ENCODE measurements at regions not wholly inside any gene's neighbourhood (a gene's known extent, or its start where the extent isn't known, plus 50 kb on each side); places are given as distances from the start of the nearest gene placed in this dataset.

DNA sequence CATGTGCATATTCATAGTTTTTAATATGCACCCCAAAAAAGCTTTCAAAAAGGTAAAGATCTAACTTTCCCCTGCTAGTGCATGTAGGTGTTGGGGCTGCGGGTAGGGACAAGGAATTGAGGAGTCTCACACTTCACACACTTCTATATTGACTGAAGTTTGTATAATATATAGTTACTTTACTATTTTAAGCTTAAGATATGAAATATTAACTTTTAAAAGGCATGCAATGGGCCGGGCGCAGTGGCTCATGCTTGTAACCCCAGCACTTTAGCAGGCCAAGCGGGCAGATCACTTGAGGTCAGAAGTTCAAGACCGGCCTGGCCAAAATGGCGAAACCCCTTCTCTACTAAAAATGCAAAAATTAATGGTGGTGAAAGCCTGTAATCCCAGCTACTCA is 109.1 kb upstream of the SH3BP4 start:
- H3K36me3 Mint-ChIP-seq (ENCODE audit: insufficient read depth in 1 of 3, low read depth in 3 of 3) = no peaks in the 10 kb centered on the region; a peak in 1 of 7 replicates

More for the DNA sequence above, 109.1 kb upstream of the SH3BP4 start:
- Histone ChIP-seq H2AFZ (ENCODE audit: low read length) (no peak overlapping the region), H2AK5ac (ENCODE audit: insufficient read length, low read length) (no peak overlapping the region), H3K79me2 (ENCODE audit: insufficient read depth, low read length) (no peaks in the 10 kb centered on the region), H3K23me2 (ENCODE audit: insufficient read length, low read depth, low read length, poor library complexity, severe bottlenecking) (no peaks in the 10 kb centered on the region), H2BK20ac (ENCODE audit: low read depth, low read length, poor library complexity, severe bottlenecking) (no peak overlapping the region), H3K9me3 (ENCODE audit: control insufficient read depth, low read depth, low read length) (no peaks in the 10 kb centered on the region), H3K56ac (ENCODE audit: insufficient read length, low read depth, low read length) (no peak overlapping the region), H2BK5ac (ENCODE audit: insufficient read length, low read length) (no peak overlapping the region), H3K27ac (ENCODE audit: insufficient read length, low read depth, low read length) (no peak overlapping the region), H3K79me1 (ENCODE audit: insufficient read depth, low read depth, low read length, poor library complexity, severe bottlenecking) (no peaks in the 10 kb centered on the region), H4K5ac (ENCODE audit: insufficient read length, low read depth, low read length) (no peak overlapping the region), H2BK15ac (ENCODE audit: low read depth, low read length) (no peak overlapping the region), H4K91ac (ENCODE audit: insufficient read length, low read depth, low read length) (no peak overlapping the region), H3K4ac (ENCODE audit: low read depth, low read length) (no peak overlapping the region), H3K4me2 (ENCODE audit: insufficient read depth, insufficient read length, low read length) (no peak overlapping the region), H3K9ac (ENCODE audit: extremely low read depth, insufficient read length, low read length) (no peak overlapping the region), H4K8ac (replicated peaks; ENCODE audit: insufficient read length, low read depth, low read length) (no peak overlapping the region), H3K4me1 (ENCODE audit: insufficient read depth, low read length) (peaks cover 4% of the 10 kb centered on the region; the same call in 1 of the 2 replicates), H3K27me3 (ENCODE audit: insufficient read depth, low read length) (no peaks in the 10 kb centered on the region), H4K20me1 (ENCODE audit: control insufficient read depth, insufficient read depth, insufficient read length) (no peaks in the 10 kb centered on the region), H3K23ac (ENCODE audit: insufficient read length, low read depth, low read length) (no peak overlapping the region), H3K18ac (ENCODE audit: insufficient read length, low read depth, low read length) (no peak overlapping the region), H2BK120ac (ENCODE audit: low read depth, low read length, poor library complexity, severe bottlenecking) (no peak overlapping the region), H3K14ac (ENCODE audit: insufficient read depth, low read length) (no peak overlapping the region), H2BK12ac (ENCODE audit: insufficient read length, low read depth, low read length) (no peak overlapping the region), H3T11ph (ENCODE audit: low read length) (no peak overlapping the region)
- no peak overlapping the region for H3K4me3 Mint-ChIP-seq
- H3K27me3 Mint-ChIP-seq (ENCODE audit: low read depth) = no peaks in the 10 kb centered on the region
- H3K4me1 Mint-ChIP-seq = peaks cover 22 to 39% of the 10 kb centered on the region in 2 experiments
- no CpG with 5 or more reads among the region's 6 CpGs for WGBS (ENCODE audit: extremely low coverage, insufficient read length, low lambda C conversion rate)
- H3K9me3 Mint-ChIP-seq = no peaks in the 10 kb centered on the region
- no peak for DNase-seq
- no peak overlapping the region for H3K27ac Mint-ChIP-seq
- TF ChIP-seq, protein P1, sequence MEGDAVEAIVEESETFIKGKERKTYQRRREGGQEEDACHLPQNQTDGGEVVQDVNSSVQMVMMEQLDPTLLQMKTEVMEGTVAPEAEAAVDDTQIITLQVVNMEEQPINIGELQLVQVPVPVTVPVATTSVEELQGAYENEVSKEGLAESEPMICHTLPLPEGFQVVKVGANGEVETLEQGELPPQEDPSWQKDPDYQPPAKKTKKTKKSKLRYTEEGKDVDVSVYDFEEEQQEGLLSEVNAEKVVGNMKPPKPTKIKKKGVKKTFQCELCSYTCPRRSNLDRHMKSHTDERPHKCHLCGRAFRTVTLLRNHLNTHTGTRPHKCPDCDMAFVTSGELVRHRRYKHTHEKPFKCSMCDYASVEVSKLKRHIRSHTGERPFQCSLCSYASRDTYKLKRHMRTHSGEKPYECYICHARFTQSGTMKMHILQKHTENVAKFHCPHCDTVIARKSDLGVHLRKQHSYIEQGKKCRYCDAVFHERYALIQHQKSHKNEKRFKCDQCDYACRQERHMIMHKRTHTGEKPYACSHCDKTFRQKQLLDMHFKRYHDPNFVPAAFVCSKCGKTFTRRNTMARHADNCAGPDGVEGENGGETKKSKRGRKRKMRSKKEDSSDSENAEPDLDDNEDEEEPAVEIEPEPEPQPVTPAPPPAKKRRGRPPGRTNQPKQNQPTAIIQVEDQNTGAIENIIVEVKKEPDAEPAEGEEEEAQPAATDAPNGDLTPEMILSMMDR (conservative IDR thresholded peaks at IDR 0.05) = no peak
